SU-DHL-6 (cell line): ENCODE measurements at regions not wholly inside any gene's neighbourhood (a gene's known extent, or its start where the extent isn't known, plus 50 kb on each side); places are given as distances from the start of the nearest gene placed in this dataset.

Experiments used
- CTCF ChIP-seq: fragments of 200-600 bp; sonication (generic); IDR thresholded peaks from one replicate; pipeline ENCODE4 v1.5.1; 2017; ENCODE audit warnings: antibody characterized with exemption, mild to moderate bottlenecking, low read length, moderate library complexity; ENCODE audit not compliant: insufficient read depth, poor library complexity, severe bottlenecking
- EZH2phosphoT487 ChIP-seq: fragments of 200-600 bp; sonication (generic), shearing (Covaris generic); conservative IDR thresholded peaks from 2 replicates; pipeline ENCODE4 v1.6.1; 2018; ENCODE audit warnings: mild to moderate bottlenecking, antibody characterized with exemption, low read length, moderate library complexity, mixed read lengths

- TF ChIP-seq CTCF = no peak
- TF ChIP-seq EZH2phosphoT487 = no peak
These were observed 272.5 kb downstream of the TFEC start for GRCh38 chr7:115758025-115758424.
